HG03378 (cell line): ENCODE measurements at regions not wholly inside any gene's neighbourhood (a gene's known extent, or its start where the extent isn't known, plus 50 kb on each side); places are given as distances from the start of the nearest gene placed in this dataset.

Experiments
- ATAC-seq: cut with Tn5 transposase; IDR thresholded peaks from one replicate; pipeline ENCODE4 v1.9.1; 2021; ENCODE audit warnings: mild to moderate bottlenecking, moderate library complexity; ENCODE audit not compliant: unreplicated experiment

GRCh38 chr7:106774768-106775551, 90.1 kb upstream of the PIK3CG start:
- no peak for ATAC-seq

GRCh38 chr7:106775552-106775936, 89.5 kb upstream of the PIK3CG start:
- ATAC-seq: no peak

- no peak for ATAC-seq
Observed at GRCh38 chr7:106775975-106776607, 89.0 kb upstream of the PIK3CG start.

- ATAC-seq: no peak
Observed at GRCh38 chr7:106776618-106777347, 88.3 kb upstream of the PIK3CG start.

- no peak for ATAC-seq
Observed at GRCh38 chr7:106777674-106778299, 87.3 kb upstream of the PIK3CG start.

GRCh38 chr7:106778656-106779250, 86.3 kb upstream of the PIK3CG start:
- ATAC-seq: no peak

GRCh38 chr7:106779877-106780276, 85.2 kb upstream of the PIK3CG start:
- no peak for ATAC-seq

- no peak for ATAC-seq
Observed at GRCh38 chr7:106781007-106781406, 84.1 kb upstream of the PIK3CG start.

GRCh38 chr7:106781828-106782544, 83.1 kb upstream of the PIK3CG start:
- no peak for ATAC-seq

GRCh38 chr7:106783286-106783685, 81.8 kb upstream of the PIK3CG start:
- no peak for ATAC-seq

GRCh38 chr7:106788637-106789036, 76.4 kb upstream of the PIK3CG start:
- no peak for ATAC-seq

- ATAC-seq: no peak
Observed at GRCh38 chr7:106791526-106791925, 73.6 kb upstream of the PIK3CG start.

- ATAC-seq: no peak
Observed at GRCh38 chr7:106792233-106792926, 72.7 kb upstream of the PIK3CG start.

- no peak for ATAC-seq
Observed at GRCh38 chr7:106793015-106793975, 71.8 kb upstream of the PIK3CG start.

GRCh38 chr7:106794276-106795083, 70.6 kb upstream of the PIK3CG start:
- no peak for ATAC-seq

GRCh38 chr7:106795084-106795876, 69.8 kb upstream of the PIK3CG start:
- no peak for ATAC-seq

- no peak for ATAC-seq
Observed at GRCh38 chr7:106795877-106796231, 69.2 kb upstream of the PIK3CG start.
